K562 (cell line): ENCODE measurements at regions not wholly inside any gene's neighbourhood (a gene's known extent, or its start where the extent isn't known, plus 50 kb on each side); places are given as distances from the start of the nearest gene placed in this dataset.

Experiments
- EGR1 ChIP-seq: fragments of 450-650 bp; conservative IDR thresholded peaks from 2 replicates; pipeline ENCODE4 v1.6.1; 2017; ENCODE audit warnings: mild to moderate bottlenecking
- POLR2AphosphoS5 ChIP-seq: IDR thresholded peaks from 2 replicates; pipeline ENCODE4 v1.6.1; 2011; ENCODE audit warnings: mild to moderate bottlenecking, low read depth, low read length, moderate library complexity; ENCODE audit not compliant: control insufficient read depth, insufficient read depth
- USF1 ChIP-seq: sonication (generic); formaldehyde crosslinking; IDR thresholded peaks from 2 replicates; pipeline ENCODE4 v1.9.0; 2022; ENCODE audit warnings: mild to moderate bottlenecking, missing genetic modification reagents
- ZNF407 ChIP-seq: fragments of 450-650 bp; IDR thresholded peaks from 2 replicates; pipeline ENCODE4 v1.6.1; 2016; ENCODE audit warnings: low read depth
- ZNF586 ChIP-seq: fragments of 450-650 bp; formaldehyde crosslinking; conservative IDR thresholded peaks from 2 replicates; pipeline ENCODE4 v1.4.0; 2020; ENCODE audit warnings: mild to moderate bottlenecking, moderate library complexity
- TF ChIP-seq, protein P1 (sequence below): fragments of 250-450 bp; sonication (Bioruptor Pico); IDR thresholded peaks from 2 replicates; pipeline ENCODE4 v1.8.0; 2022; ENCODE audit warnings: inconsistent platforms, mild to moderate bottlenecking, moderate library complexity, borderline replicate concordance

DNA sequence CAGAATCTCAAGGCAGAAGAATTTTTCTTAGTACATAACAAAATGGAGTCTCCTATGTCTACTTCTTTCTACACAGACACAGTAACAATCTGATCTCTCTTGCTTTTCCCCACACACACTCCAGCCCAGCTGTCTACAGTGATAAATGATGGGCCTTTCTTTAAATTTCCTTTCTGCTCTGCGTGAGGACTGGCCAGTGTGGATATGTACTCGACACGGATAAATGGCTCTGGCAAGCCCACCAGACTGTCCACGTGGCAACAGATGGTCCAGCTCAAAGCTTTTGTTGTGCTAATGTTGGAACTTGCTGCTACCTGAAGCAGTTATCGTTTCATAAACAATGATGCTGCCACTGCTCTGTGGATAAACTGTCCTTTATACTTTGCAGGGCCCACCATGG, 410.7 kb downstream of the TMEM114 start (continued):
- TF ChIP-seq ZNF407 = no peak
- TF ChIP-seq, protein P1, sequence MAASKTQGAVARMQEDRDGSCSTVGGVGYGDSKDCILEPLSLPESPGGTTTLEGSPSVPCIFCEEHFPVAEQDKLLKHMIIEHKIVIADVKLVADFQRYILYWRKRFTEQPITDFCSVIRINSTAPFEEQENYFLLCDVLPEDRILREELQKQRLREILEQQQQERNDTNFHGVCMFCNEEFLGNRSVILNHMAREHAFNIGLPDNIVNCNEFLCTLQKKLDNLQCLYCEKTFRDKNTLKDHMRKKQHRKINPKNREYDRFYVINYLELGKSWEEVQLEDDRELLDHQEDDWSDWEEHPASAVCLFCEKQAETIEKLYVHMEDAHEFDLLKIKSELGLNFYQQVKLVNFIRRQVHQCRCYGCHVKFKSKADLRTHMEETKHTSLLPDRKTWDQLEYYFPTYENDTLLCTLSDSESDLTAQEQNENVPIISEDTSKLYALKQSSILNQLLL (CRISPR knock-in tag) = no peak
- TF ChIP-seq EGR1 = no peak
- no peak for TF ChIP-seq ZNF586 (CRISPR knock-in tag)
- no peak for TF ChIP-seq POLR2AphosphoS5
- TF ChIP-seq USF1 (CRISPR knock-in tag) = no peak
